GM19467 (cell line): ENCODE measurements at regions not wholly inside any gene's neighbourhood (a gene's known extent, or its start where the extent isn't known, plus 50 kb on each side); places are given as distances from the start of the nearest gene placed in this dataset.
"Not testable (repeated sequence)": the region's sequence is repeated elsewhere in the genome, so short reads cannot be mapped to it uniquely, and the experiment has no call there.

Experiments
- ATAC-seq: cut with Tn5 transposase; IDR thresholded peaks from one replicate; pipeline ENCODE4 v1.9.1; 2021; ENCODE audit warnings: mild to moderate bottlenecking, moderate library complexity; ENCODE audit not compliant: unreplicated experiment

- no peak for ATAC-seq
Measured at GRCh38 chr21:15644489-15644888, 85.3 kb upstream of the USP25 start.

GRCh38 chr21:15645830-15646229 lies 84.0 kb upstream of the USP25 start:
- no peak for ATAC-seq

GRCh38 chr21:15650735-15651134 lies 79.0 kb upstream of the USP25 start:
- no peak for ATAC-seq

- no peak for ATAC-seq
Measured at GRCh38 chr21:15651172-15651571, 78.6 kb upstream of the USP25 start.

GRCh38 chr21:15653710-15654109 lies 76.1 kb upstream of the USP25 start:
- ATAC-seq: no peak

- ATAC-seq: no peak
Measured at GRCh38 chr21:15654171-15654570, 75.6 kb upstream of the USP25 start.

- no peak for ATAC-seq
Measured at GRCh38 chr21:15659753-15660422, 69.9 kb upstream of the USP25 start.

- no peak for ATAC-seq
Measured at GRCh38 chr21:15660423-15660804, 69.4 kb upstream of the USP25 start.

- ATAC-seq: no peak
Measured at GRCh38 chr21:15667010-15667409, 62.8 kb upstream of the USP25 start.

GRCh38 chr21:15667819-15668218 lies 62.0 kb upstream of the USP25 start:
- ATAC-seq: no peak

GRCh38 chr21:15669247-15669646 lies 60.5 kb upstream of the USP25 start:
- ATAC-seq: no peak

- ATAC-seq: no peak
Measured at GRCh38 chr21:15671188-15671587, 58.6 kb upstream of the USP25 start.

GRCh38 chr21:15672578-15672977 lies 57.2 kb upstream of the USP25 start:
- not testable (repeated sequence) for ATAC-seq

- ATAC-seq: no peak
Measured at GRCh38 chr21:15676935-15677334, 52.8 kb upstream of the USP25 start.

- no peak for ATAC-seq
Measured at GRCh38 chr21:15679630-15680029, 50.2 kb upstream of the USP25 start.
